CD14-positive monocyte (primary cell): ENCODE measurements at regions not wholly inside any gene's neighbourhood (a gene's known extent, or its start where the extent isn't known, plus 50 kb on each side); places are given as distances from the start of the nearest gene placed in this dataset.

ENCODE experiments used
- DNase-seq, 3 donors: peaks; one replicate each; pipeline ENCODE4 v3.0.0-alpha.2; 2011 to 2022
- H2AFZ ChIP-seq: 2 replicates; pipeline ENCODE4 v1.6.0; 2012; ENCODE audit warnings: mild to moderate bottlenecking, low read depth, low read length, inconsistent platforms; ENCODE audit not compliant: insufficient read depth, poor library complexity, severe bottlenecking
- H3K27ac ChIP-seq, 2 donors: 1 replicate in 1 of 2; 2 replicates in 1 of 2; pipeline ENCODE4 v1.5.1; 2012 to 2013; ENCODE audit warnings: low read length in 2 of 2, control low read depth in 1 of 2, inconsistent platforms in 1 of 2, low read depth in 1 of 2, mild to moderate bottlenecking in 1 of 2
- H3K27me3 ChIP-seq, 2 donors: one replicate each; pipeline versions ENCODE4 v1.6.0 to v1.6.1; 2011 to 2013; ENCODE audit warnings: low read length in 2 of 2; ENCODE audit not compliant: control insufficient read depth in 2 of 2, insufficient read depth in 2 of 2
- H3K36me3 ChIP-seq, 2 donors: replicated peaks in 1 of 2; 1 replicate in 1 of 2; 2 replicates in 1 of 2; pipeline versions ENCODE4 v1.5.1 to v1.6.1; 2012 to 2013; ENCODE audit warnings: low read length in 2 of 2, control low read depth in 1 of 2, inconsistent platforms in 1 of 2, mild to moderate bottlenecking in 1 of 2; ENCODE audit not compliant: insufficient read depth in 2 of 2, control insufficient read depth in 1 of 2
- H3K4me1 ChIP-seq, 2 donors: 1 replicate in 1 of 2; 2 replicates in 1 of 2; pipeline versions ENCODE4 v1.5.1 to v1.6.1; 2012 to 2013; ENCODE audit warnings: low read length in 2 of 2, control low read depth in 1 of 2, inconsistent platforms in 1 of 2, mild to moderate bottlenecking in 1 of 2, moderate library complexity in 1 of 2; ENCODE audit not compliant: insufficient read depth in 2 of 2, control insufficient read depth in 1 of 2
- H3K4me2 ChIP-seq: replicated peaks from 2 replicates; pipeline ENCODE3; 2012; ENCODE audit warnings: low read length, moderate library complexity, mild to moderate bottlenecking; ENCODE audit not compliant: poor library complexity, severe bottlenecking; ENCODE audit errors: extremely low read depth
- H3K4me3 ChIP-seq, 3 experiments: fragments of 200-600 bp in 1 of 3; sonication (generic) in 1 of 3; replicated peaks in 1 of 3; 1 replicate in 2 of 3; 2 replicates in 1 of 3; pipeline ENCODE4 v1.5.1; 2011 to 2013; ENCODE audit warnings: low read length in 3 of 3, mild to moderate bottlenecking in 3 of 3, control low read depth in 2 of 3, low read depth in 2 of 3, inconsistent platforms in 1 of 3, moderate library complexity in 1 of 3
- H3K79me2 ChIP-seq: 2 replicates; pipeline ENCODE4 v1.6.0; 2012; ENCODE audit warnings: mild to moderate bottlenecking, control low read depth, inconsistent platforms, low read length, moderate library complexity; ENCODE audit not compliant: insufficient read depth
- H3K9ac ChIP-seq: 2 replicates; pipeline ENCODE4 v1.6.0; 2017; ENCODE audit warnings: low read length, mild to moderate bottlenecking; ENCODE audit not compliant: insufficient read depth, poor library complexity, severe bottlenecking
- H3K9me3 ChIP-seq, 2 donors: replicated peaks in 1 of 2; 1 replicate in 1 of 2; 2 replicates in 1 of 2; pipeline versions ENCODE4 v1.5.1 to v1.6.1; 2012 to 2013; ENCODE audit warnings: low read length in 2 of 2, control low read depth in 1 of 2; ENCODE audit not compliant: control insufficient read depth in 1 of 2, insufficient read depth in 1 of 2
- H4K20me1 ChIP-seq: 2 replicates; pipeline ENCODE4 v1.6.0; 2012; ENCODE audit warnings: mild to moderate bottlenecking, low read length, control low read depth, moderate library complexity; ENCODE audit not compliant: insufficient read depth
- H3K27ac Mint-ChIP-seq, 7 donors: one replicate each; pipeline ENCODE4 v1.8.0; 2020; ENCODE audit warnings: mild to moderate bottlenecking in 7 of 7, mixed read lengths in 7 of 7, moderate library complexity in 6 of 7, inconsistent platforms in 2 of 7
- H3K27me3 Mint-ChIP-seq, 3 donors: one replicate each; pipeline ENCODE4 v1.8.0; 2021 to 2022; ENCODE audit warnings: low read depth in 3 of 3, mild to moderate bottlenecking in 3 of 3, mixed read lengths in 3 of 3, moderate library complexity in 3 of 3, inconsistent platforms in 1 of 3
- H3K36me3 Mint-ChIP-seq, 2 donors: one replicate each; pipeline ENCODE4 v1.8.0; 2020; ENCODE audit warnings: mixed read lengths in 2 of 2, inconsistent platforms in 1 of 2, mild to moderate bottlenecking in 1 of 2
- H3K4me1 Mint-ChIP-seq: one replicate; pipeline ENCODE4 v1.8.0; 2020; ENCODE audit warnings: mild to moderate bottlenecking, mixed read lengths
- H3K4me3 Mint-ChIP-seq, 2 donors: one replicate each; pipeline ENCODE4 v1.8.0; 2020; ENCODE audit warnings: mild to moderate bottlenecking in 2 of 2, mixed read lengths in 2 of 2, moderate library complexity in 1 of 2
- H3K9me3 Mint-ChIP-seq, 7 donors: one replicate each; pipeline ENCODE4 v1.8.0; 2020 to 2022; ENCODE audit warnings: mixed read lengths in 7 of 7, mild to moderate bottlenecking in 6 of 7, moderate library complexity in 6 of 7, inconsistent platforms in 2 of 7
- WGBS: methylation state at CpG from one replicate; pipeline ENCODE4 v1.1.5; 2013; ENCODE audit warnings: missing lambda C conversion rate; ENCODE audit not compliant: insufficient coverage; 5-methylcytosine and 5-hydroxymethylcytosine counted together
- intact Hi-C, 2 donors: fragments of 100-400 bp; cut with micrococcal nuclease; formaldehyde crosslinking; loops; one replicate each; pipeline versions ENCODE4 v1.15.0 to v1.15.1; 2023
- TF ChIP-seq, protein P1 (sequence below): fragments of 200-600 bp; IDR thresholded peaks from one replicate; pipeline ENCODE4 v1.8.0; 2022; ENCODE audit warnings: antibody characterized with exemption, mild to moderate bottlenecking

DNA sequence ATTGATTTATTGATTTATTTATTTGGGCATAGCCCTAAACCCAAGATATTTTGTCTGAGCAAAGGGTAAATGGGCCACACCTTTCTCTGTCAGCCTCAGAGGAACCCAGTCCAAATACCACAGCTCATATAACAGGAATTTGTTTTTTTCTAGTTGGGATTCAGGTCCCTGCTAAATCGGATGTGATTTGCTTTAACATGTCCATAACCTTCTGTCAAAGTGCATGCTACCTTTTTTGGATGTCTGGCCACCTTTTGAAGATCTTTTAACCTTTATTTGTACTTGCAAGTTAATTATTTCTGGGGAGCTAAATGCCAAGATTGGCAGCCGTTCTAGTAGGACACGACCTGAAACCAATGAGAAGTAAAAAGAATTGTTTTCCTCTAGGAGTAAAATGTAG lies 303.2 kb upstream of the UBE2E3 start:
- H3K36me3 ChIP-seq = no peaks in the 10 kb centered on the region
- no peak overlapping the region for H3K4me2 ChIP-seq
- no peaks in the 10 kb centered on the region for H4K20me1 ChIP-seq
- no peaks in the 10 kb centered on the region for H3K36me3 Mint-ChIP-seq
- no peaks in the 10 kb centered on the region for H3K4me1 Mint-ChIP-seq
- no peak overlapping the region for H3K4me3 ChIP-seq
- H3K9me3 ChIP-seq = no peaks in the 10 kb centered on the region
- DNase-seq = no peak
- WGBS = no CpG with 5 or more reads among the region's 3 CpGs
- H3K27ac Mint-ChIP-seq = no peak overlapping the region
- H3K27ac ChIP-seq = no peak overlapping the region
- no peaks in the 10 kb centered on the region for H3K79me2 ChIP-seq
- H3K4me1 ChIP-seq = no peaks in the 10 kb centered on the region
- intact Hi-C loops = no loop called here
- H3K27me3 ChIP-seq = no peaks in the 10 kb centered on the region
- TF ChIP-seq, protein P1, sequence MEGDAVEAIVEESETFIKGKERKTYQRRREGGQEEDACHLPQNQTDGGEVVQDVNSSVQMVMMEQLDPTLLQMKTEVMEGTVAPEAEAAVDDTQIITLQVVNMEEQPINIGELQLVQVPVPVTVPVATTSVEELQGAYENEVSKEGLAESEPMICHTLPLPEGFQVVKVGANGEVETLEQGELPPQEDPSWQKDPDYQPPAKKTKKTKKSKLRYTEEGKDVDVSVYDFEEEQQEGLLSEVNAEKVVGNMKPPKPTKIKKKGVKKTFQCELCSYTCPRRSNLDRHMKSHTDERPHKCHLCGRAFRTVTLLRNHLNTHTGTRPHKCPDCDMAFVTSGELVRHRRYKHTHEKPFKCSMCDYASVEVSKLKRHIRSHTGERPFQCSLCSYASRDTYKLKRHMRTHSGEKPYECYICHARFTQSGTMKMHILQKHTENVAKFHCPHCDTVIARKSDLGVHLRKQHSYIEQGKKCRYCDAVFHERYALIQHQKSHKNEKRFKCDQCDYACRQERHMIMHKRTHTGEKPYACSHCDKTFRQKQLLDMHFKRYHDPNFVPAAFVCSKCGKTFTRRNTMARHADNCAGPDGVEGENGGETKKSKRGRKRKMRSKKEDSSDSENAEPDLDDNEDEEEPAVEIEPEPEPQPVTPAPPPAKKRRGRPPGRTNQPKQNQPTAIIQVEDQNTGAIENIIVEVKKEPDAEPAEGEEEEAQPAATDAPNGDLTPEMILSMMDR = no peak
- H3K4me3 Mint-ChIP-seq = no peak overlapping the region
- peaks cover 0 to 3% (median under 1%) of the 10 kb centered on the region in 7 donors for H3K9me3 Mint-ChIP-seq
- no peak overlapping the region for H2AFZ ChIP-seq
- H3K9ac ChIP-seq = no peak overlapping the region
- H3K27me3 Mint-ChIP-seq = peaks cover 3 to 7% (median 3%) of the 10 kb centered on the region in 3 donors

DNA sequence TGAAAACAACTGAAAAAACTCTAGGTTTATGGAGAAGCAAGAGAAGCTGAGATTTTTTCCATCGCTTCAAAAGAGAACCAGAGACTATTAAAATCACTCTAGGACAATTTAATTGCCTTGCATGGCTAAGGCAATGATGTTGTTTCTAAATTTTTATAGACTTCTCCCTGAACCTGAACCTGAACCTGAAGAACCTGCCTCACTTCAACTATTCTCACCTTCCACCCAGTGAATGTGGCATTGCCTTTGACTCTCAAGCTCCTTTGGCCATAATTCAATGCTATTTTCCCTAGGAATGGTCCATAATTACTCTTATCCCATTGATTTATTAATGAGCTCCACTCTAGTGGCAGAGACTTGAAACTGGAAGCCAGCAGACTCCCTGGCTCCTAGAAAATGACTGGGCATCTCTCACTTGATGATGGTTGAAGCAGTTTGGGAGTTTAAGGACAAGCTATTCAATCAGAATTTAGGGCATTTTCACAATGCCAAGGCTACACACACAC lies 303.8 kb upstream of the UBE2E3 start:
- no peak overlapping the region for H3K9ac ChIP-seq
- H3K4me3 ChIP-seq = no peak overlapping the region
- H3K9me3 ChIP-seq = no peaks in the 10 kb centered on the region
- H3K27me3 Mint-ChIP-seq = peaks cover 1 to 4% (median 3%) of the 10 kb centered on the region in 3 donors
- no peaks in the 10 kb centered on the region for H3K27me3 ChIP-seq
- TF ChIP-seq, protein P1 = no peak
- no peaks in the 10 kb centered on the region for H3K79me2 ChIP-seq
- H3K27ac ChIP-seq = no peak overlapping the region
- H3K4me1 ChIP-seq = no peaks in the 10 kb centered on the region
- intact Hi-C loops = no loop called here
- DNase-seq = no peak
- no peak overlapping the region for H3K27ac Mint-ChIP-seq
- H3K9me3 Mint-ChIP-seq = peaks cover 0 to 3% (median 1%) of the 10 kb centered on the region in 7 donors
- H3K4me3 Mint-ChIP-seq = no peak overlapping the region
- H3K4me2 ChIP-seq = no peak overlapping the region
- H3K36me3 Mint-ChIP-seq = no peaks in the 10 kb centered on the region
- no CpG with 5 or more reads among the region's 1 CpG for WGBS
- H4K20me1 ChIP-seq = no peaks in the 10 kb centered on the region
- H3K4me1 Mint-ChIP-seq = no peaks in the 10 kb centered on the region
- no peak overlapping the region for H2AFZ ChIP-seq
- no peaks in the 10 kb centered on the region for H3K36me3 ChIP-seq
